Right ventricle myocardium inferior (tissue), 1 donor: ENCODE measurements at regions not wholly inside any gene's neighbourhood (a gene's known extent, or its start where the extent isn't known, plus 50 kb on each side); places are given as distances from the start of the nearest gene placed in this dataset.

Experiments used
- ATAC-seq: fragments of 200-7000 bp; cut with Tn5 transposase; one replicate; pipeline ENCODE4 v1.9.1; 2020; ENCODE audit warnings: mild to moderate bottlenecking, moderate library complexity
- DNase-seq: peaks from one replicate; pipeline ENCODE4 v3.0.0; 2021; ENCODE audit errors: missing footprints
- intact Hi-C: fragments of 100-400 bp; cut with DNase I; formaldehyde crosslinking; loops from one replicate; pipeline ENCODE4 v1.11.0; 2022
- donor health status: DM: no; HTN: yes; CAD: no; lungs with severe emphysema.

DNA sequence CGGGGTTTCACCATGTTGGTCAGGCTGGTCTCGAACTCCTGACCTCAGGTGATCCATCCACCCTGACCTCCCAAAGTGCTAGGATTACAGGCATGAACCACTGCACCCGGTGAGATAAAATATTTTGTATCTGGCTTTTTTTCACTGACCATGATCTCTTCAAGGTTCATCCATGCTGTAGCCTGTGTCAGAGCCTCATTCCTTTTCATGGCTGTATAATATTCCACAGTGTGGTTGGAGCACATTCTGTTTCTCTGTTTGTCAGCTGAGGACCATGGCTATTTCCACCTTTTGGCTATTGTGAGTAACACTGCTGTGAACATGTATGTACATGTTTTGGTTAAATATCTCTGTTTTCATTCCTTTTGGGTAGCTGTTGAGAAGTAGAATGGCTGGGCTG, 169.2 kb downstream of the SHOX start:
- DNase-seq = no peak
- ATAC-seq = no peak
- intact Hi-C loops = no loop called here

DNA sequence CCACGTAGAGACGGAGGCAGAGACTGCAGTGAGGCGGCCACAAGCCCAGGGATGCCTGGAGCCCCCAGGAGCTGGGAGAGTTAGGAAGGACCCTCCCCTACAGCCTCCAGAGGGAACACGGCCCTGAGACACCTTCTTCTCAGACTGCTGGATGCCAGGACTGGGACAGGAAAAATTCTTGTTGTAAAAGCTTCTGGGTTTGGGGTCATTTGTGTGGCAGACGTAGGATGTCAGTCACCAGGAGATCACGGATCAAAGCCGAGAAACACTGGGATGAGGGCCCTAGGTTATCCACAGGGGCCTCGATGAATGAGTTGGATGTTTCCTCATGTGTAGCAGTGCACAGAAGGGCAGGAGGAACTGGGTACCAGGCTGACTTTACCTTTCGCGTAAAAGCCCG, 163.7 kb downstream of the SHOX start:
- DNase-seq (no peak), ATAC-seq (no peak)
- intact Hi-C loops = no loop called here

DNA sequence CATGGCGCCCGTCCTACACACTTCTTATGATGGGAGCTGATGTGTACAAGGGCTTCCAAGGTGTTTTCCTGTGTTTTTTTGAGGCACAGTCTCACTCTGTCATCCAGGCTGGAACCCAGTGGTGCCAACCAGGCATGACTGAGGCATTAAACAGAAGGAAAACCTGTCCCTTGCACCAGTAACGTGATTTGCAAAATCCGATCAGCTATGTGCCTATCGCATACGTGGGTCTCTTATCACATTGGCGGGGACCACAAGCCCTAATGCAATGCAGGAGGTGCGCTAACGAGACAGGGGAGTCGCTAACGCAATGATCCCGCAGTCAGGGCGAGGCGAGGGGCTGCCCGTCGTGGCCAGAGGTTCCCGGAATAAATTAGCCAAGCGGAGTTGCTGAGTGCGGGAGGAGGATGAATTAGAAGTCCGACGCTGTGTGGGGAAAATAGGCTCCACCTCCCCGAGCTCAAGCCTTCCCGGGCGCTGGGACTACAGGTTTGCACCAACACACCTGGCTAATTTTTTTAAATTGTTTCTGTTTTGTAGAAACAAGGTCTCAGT, 162.7 kb downstream of the SHOX start:
- no peak for ATAC-seq
- intact Hi-C loops = no loop called here
- DNase-seq = no peak

DNA sequence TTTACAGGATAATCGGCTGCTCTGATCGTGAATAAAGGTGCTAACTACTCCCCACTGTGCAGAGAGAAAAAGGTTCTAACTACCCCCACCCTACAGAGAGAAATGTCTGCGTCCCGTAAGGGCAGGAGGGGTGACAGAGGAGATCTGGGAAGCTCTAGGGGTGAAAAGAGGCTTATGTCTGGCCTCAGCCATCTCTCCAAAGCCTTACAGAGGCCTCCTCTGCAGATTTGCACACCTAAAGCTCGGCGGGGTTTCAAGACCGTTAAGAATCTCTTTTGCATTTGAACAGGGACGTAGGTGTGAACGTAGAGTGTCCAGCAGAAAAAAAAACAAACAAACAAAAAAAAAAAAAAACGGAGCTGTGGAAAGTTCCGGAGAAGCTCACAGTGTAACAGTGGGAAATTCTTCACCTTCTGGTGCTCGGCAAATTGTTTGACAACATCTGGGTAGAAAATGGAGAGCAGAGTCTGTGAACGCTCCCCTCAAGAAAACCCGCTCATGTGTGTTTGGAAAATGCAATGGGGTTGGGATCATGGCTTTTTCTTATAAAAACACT, 161.0 kb downstream of the SHOX start:
- intact Hi-C loops = no loop called here
- no peak for ATAC-seq
- no peak for DNase-seq

DNA sequence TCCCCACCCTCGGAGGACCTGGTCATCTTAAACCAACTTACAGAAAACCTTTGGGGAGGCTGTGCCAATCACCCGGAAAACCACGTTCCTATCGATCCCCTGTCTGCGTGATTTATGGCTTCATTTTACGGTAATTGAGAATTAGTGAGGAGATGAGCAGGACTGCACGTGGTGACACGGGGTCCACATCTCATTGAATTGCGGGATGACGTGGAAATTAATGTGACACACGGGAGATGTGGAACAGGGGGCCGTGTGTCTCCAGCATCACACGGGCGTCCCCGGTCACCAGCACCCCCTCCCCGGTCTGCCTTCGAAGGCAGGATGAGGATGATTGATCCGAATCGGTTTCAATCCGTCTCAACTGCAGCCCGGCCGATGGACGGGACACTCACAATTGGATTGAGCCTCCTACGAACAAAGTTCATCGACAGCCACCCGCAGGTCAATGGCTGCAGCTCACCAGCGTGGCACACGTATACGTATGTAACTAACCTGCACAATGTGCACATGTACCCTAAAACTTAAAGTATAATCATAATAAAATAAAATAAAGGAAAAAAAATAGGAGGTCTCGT, 160.3 kb downstream of the SHOX start:
- intact Hi-C loops = no loop called here
- ATAC-seq (no peak), DNase-seq (no peak)

DNA sequence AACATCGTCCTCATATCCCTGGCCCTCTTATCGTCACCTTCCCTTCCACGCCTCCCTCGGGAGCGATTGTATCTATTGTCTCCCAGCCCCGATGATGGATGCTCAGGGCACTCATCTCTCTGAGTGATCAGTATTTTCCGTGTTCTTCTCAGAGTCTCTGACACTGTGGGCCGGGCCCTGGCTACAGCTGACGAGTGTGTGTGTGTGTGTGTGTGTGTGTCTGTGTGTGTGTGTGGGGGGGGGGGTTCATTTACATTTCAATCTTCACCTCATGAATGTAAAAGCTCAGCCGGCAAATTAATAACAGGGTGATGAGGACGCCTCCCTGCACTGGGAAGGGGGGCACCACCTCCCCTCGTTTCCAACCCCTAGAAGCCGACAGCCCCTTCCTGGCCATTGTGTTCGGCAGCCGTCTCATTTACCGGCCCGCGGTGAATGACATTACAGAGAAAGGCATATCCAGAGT, 159.5 kb downstream of the SHOX start:
- ATAC-seq (no peak), DNase-seq (no peak)
- intact Hi-C loops = no loop called here

DNA sequence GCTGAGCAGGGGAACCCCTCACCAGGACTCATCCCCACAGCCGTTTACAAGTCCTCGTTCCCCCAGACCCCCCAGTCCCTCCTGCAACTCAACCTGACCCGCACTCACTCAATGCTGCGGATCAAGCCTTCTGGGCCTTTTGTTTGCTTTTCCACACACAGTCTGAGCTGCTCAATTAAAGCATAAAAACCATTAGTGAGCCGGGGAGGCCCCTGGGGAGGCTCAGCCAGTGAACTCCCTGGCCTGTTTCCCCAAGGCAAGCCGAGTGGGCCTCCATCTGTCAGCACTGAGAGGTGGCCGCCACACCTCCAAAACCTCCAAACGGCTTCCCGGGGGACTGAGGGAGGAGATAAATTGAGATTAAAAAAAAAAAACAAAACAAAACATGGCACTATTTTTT, 158.5 kb downstream of the SHOX start:
- intact Hi-C loops = no loop called here
- ATAC-seq = no peak
- DNase-seq = no peak

DNA sequence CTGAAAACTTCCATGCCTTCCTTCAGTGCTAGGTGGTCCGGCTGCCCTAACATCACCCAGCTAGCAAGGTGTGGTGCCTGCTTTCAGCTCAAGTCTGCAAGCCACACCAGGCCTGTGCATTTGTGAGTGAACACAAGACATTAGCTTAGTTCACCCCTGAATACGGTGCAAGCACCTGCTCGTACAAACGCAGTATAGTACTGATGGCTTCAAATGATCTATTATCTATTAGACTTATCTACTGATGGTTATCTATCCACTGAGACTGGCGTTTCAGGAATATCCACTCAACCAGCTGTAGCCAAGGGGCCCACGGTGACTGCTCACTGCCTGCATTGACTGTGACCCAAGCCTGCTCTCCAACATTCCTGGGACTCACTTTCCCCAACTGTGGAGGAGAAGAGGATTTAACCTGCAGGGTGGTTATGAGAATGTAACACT, 155.9 kb downstream of the SHOX start:
- no peak for ATAC-seq
- intact Hi-C loops = no loop called here
- DNase-seq = no peak

DNA sequence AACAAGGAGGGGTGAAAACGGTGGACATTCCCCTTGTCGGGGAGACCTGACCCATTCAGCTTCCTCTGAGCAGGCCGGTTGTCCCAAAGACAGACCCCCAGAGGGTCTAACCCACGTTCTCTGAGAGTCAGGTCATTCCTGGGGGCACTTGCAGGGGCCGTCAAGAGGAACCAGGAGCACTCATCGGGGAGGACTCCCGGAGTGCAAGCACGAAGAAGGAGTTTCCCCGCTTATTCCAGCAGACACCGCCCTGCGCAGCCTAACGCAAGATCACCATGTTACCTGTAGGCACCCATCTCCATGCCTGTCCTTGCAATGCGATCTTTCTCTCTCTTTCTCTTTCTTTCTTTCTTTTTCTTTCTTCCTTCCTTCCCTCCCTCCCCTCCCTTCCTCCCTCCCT, 154.2 kb downstream of the SHOX start:
- DNase-seq (no peak), ATAC-seq (no peak)
- intact Hi-C loops = no loop called here

DNA sequence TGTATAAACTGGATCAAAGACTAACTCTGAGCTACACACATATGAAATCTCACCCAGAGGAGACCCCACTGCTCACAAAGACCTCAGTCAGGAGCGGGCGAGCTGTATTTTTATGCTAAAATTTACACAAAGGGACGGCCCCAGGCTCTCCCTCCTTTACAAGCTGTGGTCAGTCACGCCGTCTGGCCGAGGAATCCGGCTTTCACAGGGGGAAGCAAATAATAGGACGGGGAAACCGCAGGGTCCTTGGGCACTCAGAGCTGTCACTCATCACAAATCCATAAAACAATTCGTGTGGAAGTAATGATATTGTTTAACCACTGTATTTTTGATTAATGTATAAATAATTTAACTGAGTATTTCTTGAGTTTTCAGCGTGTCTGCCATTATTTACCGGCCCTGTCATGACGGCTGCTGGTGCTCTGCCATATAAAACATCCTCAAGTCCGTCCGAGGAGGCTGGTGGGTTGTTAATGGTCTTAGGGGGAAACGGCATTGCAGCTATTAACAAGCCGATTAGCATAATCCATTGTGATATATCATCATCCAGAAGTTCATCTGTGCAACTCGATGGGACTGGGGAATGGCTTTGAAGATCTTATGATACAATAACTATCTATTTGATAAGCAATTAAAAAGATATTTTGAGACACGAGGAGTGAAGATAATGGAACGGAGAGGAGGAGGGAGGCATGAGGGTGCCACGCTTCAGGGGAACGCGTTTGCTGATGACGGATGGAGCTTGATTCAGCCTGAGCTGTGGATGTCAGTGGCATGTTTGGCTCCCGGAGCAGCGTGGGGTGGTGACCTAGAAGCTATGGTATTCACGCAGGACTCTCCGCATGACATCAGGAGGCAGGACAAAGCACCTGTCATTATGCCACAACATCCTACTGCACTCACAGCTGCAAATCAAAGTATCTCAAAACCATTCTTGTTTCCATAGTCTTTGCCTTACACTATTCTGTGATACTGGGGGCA, 150.9 kb downstream of the SHOX start:
- no peak for ATAC-seq
- no peak for DNase-seq
- intact Hi-C loops = no loop called here

DNA sequence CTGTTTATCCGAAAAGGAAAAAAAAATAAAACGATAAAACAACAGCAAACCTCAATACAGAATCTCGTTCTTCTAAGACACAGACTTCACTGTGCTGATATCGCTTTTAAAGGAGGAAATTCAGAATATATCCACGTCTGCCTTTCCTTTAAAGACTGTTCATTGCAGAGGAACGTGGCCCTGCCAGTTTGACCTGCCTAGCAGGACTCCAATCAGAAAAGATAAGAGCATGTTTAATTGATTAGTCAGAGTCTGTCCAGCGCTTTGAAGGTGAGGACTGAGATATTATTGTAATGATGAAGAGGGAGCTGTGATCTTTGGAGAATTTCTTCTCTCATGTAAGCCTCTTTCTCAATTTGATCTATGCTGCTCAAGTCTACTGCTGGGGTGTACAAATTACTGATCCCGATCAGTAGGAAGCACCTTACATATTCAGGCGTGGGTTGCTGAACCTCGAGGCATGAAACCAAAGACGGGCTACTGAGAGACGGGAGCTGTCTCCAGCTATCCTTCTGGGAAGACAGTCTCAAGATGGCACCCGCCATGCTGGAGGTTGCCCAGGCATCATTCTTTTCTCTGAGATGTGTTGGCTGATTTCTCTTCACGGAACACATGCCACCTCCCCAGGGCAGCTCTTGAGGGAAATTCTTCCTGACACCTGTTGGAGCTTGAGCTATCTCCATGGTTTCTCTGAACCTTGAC, 146.1 kb downstream of the SHOX start:
- no peak for DNase-seq
- intact Hi-C loops = no loop called here
- ATAC-seq = no peak

DNA sequence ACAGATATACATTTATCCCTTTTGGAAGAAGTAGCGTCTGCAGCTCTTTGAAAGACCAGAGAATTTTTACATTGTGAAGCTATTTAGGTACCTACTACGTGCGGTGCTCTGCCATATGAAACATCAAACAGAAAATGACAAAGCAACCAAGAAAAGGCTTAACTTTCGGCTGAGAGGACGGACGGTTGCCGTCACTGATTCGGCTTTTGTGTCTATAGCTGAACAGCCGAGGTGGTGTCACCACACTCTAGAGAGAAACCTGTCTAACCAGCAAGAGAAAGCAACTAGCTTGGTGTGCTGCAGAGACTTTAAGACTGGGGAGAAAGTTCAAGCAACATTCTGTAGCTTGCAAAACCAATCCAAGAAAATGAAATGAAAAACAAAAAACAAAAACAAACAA, 145.5 kb downstream of the SHOX start:
- intact Hi-C loops = no loop called here
- ATAC-seq = no peak
- DNase-seq = no peak

DNA sequence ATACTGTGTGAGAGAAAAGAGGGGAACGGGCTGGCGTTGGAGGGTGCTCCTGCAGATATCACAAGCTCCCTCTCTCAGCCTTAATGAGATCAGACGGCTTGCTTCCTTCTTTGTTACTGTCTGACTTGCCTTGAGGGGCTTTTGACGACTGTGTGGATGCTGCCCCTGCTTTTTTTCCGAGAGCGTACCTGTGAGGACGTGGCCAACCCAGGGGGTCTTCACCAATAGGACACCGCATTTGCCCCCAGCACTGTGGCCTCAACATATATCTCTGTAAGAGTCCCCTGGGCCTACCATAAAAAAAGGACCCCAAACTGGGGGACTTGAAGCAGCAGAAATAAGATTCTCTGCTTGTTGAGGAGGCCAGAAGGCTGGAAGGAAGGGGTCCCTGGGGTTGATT, 143.9 kb downstream of the SHOX start:
- ATAC-seq = no peak
- DNase-seq = no peak
- intact Hi-C loops = no loop called here

DNA sequence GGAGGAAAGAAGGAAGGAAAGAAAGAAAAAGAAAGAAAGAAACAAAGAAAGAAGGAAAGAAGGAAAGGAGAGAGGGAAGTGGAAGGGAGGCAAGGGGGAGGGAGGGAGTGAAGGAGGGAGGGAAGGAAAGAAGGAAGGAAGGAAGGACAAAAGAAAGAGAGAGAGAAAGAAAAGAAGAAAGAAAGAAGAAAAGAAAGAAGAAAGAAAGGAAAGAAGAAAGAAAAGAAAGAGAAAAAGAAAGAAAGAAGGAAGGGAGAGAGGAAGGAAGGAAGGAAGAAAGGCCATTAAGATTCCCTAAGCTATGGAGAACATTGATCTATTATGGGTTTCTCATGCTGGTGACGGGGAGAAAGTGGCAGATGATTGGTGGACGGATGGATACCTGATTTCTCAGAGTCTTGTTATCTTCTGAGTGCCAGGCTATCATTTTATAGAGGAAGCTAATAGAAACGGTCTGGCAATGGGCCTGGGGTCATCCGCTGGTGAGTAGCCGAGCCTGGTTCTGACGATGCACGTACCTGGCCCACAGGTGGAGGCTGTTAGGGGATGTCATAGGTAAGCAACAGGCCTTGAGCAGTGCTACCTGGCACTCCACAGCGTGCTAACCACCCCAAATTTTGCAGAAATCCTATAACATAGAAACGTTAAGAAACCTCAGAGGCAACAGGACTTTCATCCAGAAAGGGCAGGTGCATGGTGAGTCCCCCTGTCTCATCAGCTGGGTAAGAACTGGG, 142.9 kb downstream of the SHOX start:
- intact Hi-C loops = no loop called here
- no peak for ATAC-seq

DNA sequence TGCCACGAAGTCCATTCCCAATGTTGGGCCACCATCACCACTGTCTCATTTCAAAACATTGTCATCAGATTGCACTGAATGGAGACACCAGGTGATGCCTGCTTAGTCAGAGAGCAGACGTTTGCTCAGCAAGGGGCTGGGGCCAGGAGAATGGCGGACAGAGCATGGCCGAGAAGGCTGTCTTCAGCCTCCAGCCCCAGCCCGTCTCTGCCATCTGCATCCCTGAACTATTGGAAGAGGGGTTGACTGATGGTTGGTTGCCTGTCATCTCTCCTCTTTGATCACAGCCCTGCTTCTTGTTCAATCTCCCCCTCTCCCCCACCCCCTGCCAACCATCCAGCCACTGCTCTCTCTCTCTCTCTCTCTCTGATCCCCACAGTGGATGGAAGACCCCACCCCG, 140.9 kb downstream of the SHOX start:
- intact Hi-C loops = no loop called here
- DNase-seq (no peak), ATAC-seq (no peak)

More for the DNA sequence above, 142.9 kb downstream of the SHOX start:
- DNase-seq = no peak

DNA sequence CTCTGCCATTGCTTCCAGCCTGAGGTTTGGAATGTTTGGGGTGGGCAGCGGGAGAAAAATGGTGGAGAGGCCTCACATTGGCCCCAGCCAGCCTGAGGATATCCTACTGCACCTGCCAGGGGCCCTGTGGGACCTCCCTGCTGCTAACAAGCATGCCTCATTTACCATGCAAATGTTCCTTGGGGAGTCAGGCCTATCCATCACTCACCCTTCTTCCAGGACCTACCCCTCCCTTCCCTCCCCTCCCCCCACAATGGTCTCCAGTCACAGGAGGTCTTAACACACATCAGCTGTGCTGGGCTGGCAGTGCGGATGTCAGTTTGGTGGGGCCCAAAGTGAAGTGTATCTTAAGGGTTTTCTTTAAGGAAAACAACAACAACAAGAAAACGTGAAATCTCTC, 139.2 kb downstream of the SHOX start:
- ATAC-seq = no peak
- no peak for DNase-seq
- intact Hi-C loops = no loop called here

DNA sequence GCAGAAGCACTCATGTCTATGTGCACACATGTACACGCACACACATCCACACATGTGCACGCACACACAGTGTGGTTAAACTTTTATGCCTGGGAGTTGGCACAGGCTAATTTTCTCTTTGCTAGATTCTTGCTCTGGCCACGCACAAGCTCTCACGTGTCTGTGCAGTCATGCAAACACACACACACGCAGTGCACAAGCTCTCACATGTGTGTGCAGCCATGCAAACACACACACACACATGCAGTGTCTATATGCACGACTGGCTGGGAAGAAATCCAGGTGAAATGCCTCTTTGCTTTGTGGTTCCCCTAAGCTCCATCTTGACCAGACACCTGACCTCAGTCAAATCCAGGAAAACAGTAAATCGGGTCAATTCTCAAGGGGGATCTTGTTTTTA, 138.0 kb downstream of the SHOX start:
- DNase-seq = no peak
- intact Hi-C loops = no loop called here
- ATAC-seq = no peak

DNA sequence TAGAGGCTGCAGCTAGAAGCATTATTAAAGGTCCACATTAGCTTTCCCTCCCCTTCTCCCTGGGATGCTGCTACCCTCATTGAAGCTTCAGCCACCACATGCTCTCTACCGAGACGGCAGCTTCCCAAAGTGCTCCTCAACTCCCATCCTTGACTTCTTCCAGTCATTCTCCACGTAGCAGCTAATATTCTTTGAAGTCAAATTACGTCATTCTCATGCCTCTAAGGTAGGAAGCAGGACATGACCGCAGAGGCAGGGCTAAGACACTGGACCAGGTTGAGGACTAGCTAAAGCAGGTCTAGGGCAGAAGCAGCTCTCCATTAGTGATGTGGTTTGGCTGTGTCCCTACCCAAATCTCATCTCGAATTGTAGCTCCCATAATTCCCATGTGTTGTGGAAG, 128.3 kb downstream of the SHOX start:
- intact Hi-C loops = no loop called here
- ATAC-seq = no peak
- DNase-seq = no peak

DNA sequence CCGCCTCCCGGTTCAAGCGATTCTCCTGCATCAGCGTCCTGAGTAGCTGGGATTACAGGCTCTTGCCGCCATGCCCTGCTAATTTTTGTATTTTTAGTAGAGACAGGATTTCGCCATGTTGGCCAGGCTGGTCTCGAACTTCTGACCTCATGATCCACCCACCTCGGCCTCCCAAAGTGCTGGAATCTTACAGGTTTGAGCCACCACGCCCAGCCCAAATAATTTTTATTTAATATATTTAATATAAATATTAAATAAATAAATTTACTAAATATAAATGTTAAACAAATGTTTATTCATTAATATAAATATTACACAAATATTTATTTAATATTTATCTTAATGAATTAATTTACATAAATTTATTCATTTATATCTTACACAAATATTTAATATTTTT, 120.2 kb downstream of the SHOX start:
- DNase-seq = no peak
- intact Hi-C loops = no loop called here
- no peak for ATAC-seq
